WTC11 (cell line): ENCODE measurements at regions not wholly inside any gene's neighbourhood (a gene's known extent, or its start where the extent isn't known, plus 50 kb on each side); places are given as distances from the start of the nearest gene placed in this dataset.

Source experiments
- ATAC-seq: fragments of 200-7000 bp; cut with Tn5 transposase; 2 replicates; pipeline ENCODE4 v1.10.0; 2021; ENCODE audit warnings: mild to moderate bottlenecking, moderate library complexity
- CTCF ChIA-PET: fragments of 300-600 bp; sonication (Branson Sonifier 250); formaldehyde crosslinking; loops from one replicate; lab custom pipeline; 2021; ENCODE audit warnings: antibody characterized with exemption; lab: Charles Lee
- POLR2A ChIA-PET: fragments of 350-600 bp; sonication (Branson Sonifier 250); formaldehyde crosslinking; loops from one replicate; lab custom pipeline; 2021; ENCODE audit warnings: antibody characterized with exemption; lab: Charles Lee
- DNase-seq: peaks from one replicate; pipeline ENCODE4 v3.0.0; 2021; ENCODE audit warnings: low spot score
- H3K27ac Mint-ChIP-seq: 2 replicates; pipeline ENCODE4 v1.8.0; 2021; ENCODE audit warnings: mixed read lengths
- H3K27me3 Mint-ChIP-seq: 2 replicates; pipeline ENCODE4 v1.8.0; 2021; ENCODE audit warnings: low read depth, mild to moderate bottlenecking, moderate library complexity, mixed read lengths
- H3K36me3 Mint-ChIP-seq: 2 replicates; pipeline ENCODE4 v1.8.0; 2021; ENCODE audit warnings: mixed read lengths
- H3K4me1 Mint-ChIP-seq: 2 replicates; pipeline ENCODE4 v1.8.0; 2022; ENCODE audit warnings: mixed read lengths
- H3K4me3 Mint-ChIP-seq: 2 replicates; pipeline ENCODE4 v1.8.0; 2021; ENCODE audit warnings: mild to moderate bottlenecking, moderate library complexity, mixed read lengths
- H3K9me3 Mint-ChIP-seq: 2 replicates; pipeline ENCODE4 v1.8.0; 2021; ENCODE audit warnings: mixed read lengths
- ARID4B ChIP-seq: sonication (generic); formaldehyde crosslinking; IDR thresholded peaks from 2 replicates; pipeline ENCODE4 v1.8.0; 2023; ENCODE audit warnings: missing genetic modification reagents, mild to moderate bottlenecking, borderline replicate concordance
- E2F1 ChIP-seq: sonication (generic); formaldehyde crosslinking; IDR thresholded peaks from 2 replicates; pipeline ENCODE4 v1.8.0; 2022; ENCODE audit warnings: mild to moderate bottlenecking, missing genetic modification reagents
- E2F5 ChIP-seq: sonication (generic); formaldehyde crosslinking; IDR thresholded peaks from 2 replicates; pipeline ENCODE4 v1.8.1; 2022; ENCODE audit warnings: mild to moderate bottlenecking, moderate library complexity, missing genetic modification reagents
- EMX1 ChIP-seq: fragments of 250-450 bp; sonication (Bioruptor Pico); IDR thresholded peaks from 2 replicates; pipeline ENCODE4 v1.8.0; 2021; ENCODE audit warnings: mild to moderate bottlenecking
- ETV6 ChIP-seq: sonication (generic); formaldehyde crosslinking; IDR thresholded peaks from 2 replicates; pipeline ENCODE4 v1.8.1; 2022; ENCODE audit warnings: mild to moderate bottlenecking, missing genetic modification reagents
- FOXP1 ChIP-seq: sonication (generic); formaldehyde crosslinking; IDR thresholded peaks from 2 replicates; pipeline ENCODE4 v1.8.0; 2022; ENCODE audit warnings: missing genetic modification reagents, mild to moderate bottlenecking, moderate library complexity, borderline replicate concordance
- MYBL2 ChIP-seq: sonication (generic); formaldehyde crosslinking; IDR thresholded peaks from 2 replicates; pipeline ENCODE4 v1.8.1; 2023; ENCODE audit warnings: mild to moderate bottlenecking, moderate library complexity, missing genetic modification reagents
- NFE2L1 ChIP-seq: sonication (generic); formaldehyde crosslinking; IDR thresholded peaks from 2 replicates; pipeline ENCODE4 v1.8.1; 2023; ENCODE audit warnings: missing genetic modification reagents
- NR2C2 ChIP-seq: sonication (generic); formaldehyde crosslinking; IDR thresholded peaks from 2 replicates; pipeline ENCODE4 v1.8.0; 2022; ENCODE audit warnings: mild to moderate bottlenecking, missing genetic modification reagents
- OVOL2 ChIP-seq: fragments of 250-450 bp; sonication (Bioruptor Pico); IDR thresholded peaks from 2 replicates; pipeline ENCODE4 v1.9.0; 2021; ENCODE audit warnings: mild to moderate bottlenecking, borderline replicate concordance
- RELA ChIP-seq: sonication (generic); formaldehyde crosslinking; IDR thresholded peaks from 2 replicates; pipeline ENCODE4 v1.8.1; 2022; ENCODE audit warnings: missing genetic modification reagents, mild to moderate bottlenecking, borderline replicate concordance
- SOX15 ChIP-seq: fragments of 250-450 bp; sonication (Bioruptor Pico); IDR thresholded peaks from 2 replicates; pipeline ENCODE4 v1.9.0; 2021; ENCODE audit warnings: mild to moderate bottlenecking
- STAT6 ChIP-seq: sonication (generic); formaldehyde crosslinking; conservative IDR thresholded peaks from 2 replicates; pipeline ENCODE4 v1.8.1; 2023; ENCODE audit warnings: mild to moderate bottlenecking, low read depth, missing genetic modification reagents, moderate library complexity
- USF1 ChIP-seq: sonication (generic); formaldehyde crosslinking; IDR thresholded peaks from 2 replicates; pipeline ENCODE4 v1.8.0; 2022; ENCODE audit warnings: mild to moderate bottlenecking, missing genetic modification reagents
- USF2 ChIP-seq: sonication (generic); formaldehyde crosslinking; IDR thresholded peaks from 2 replicates; pipeline ENCODE4 v1.8.1; 2023; ENCODE audit warnings: mild to moderate bottlenecking, missing genetic modification reagents, moderate library complexity
- ZNF138 ChIP-seq: sonication (generic); formaldehyde crosslinking; conservative IDR thresholded peaks from 2 replicates; pipeline ENCODE4 v1.8.1; 2022; ENCODE audit warnings: mild to moderate bottlenecking, moderate library complexity, missing genetic modification reagents
- ZNF219 ChIP-seq: sonication (generic); formaldehyde crosslinking; IDR thresholded peaks from 2 replicates; pipeline ENCODE4 v1.8.0; 2023; ENCODE audit warnings: missing genetic modification reagents, mild to moderate bottlenecking, borderline replicate concordance
- ZNF425 ChIP-seq: fragments of 250-450 bp; sonication (Bioruptor Pico); conservative IDR thresholded peaks from 2 replicates; pipeline ENCODE4 v1.9.0; 2021; ENCODE audit warnings: mild to moderate bottlenecking
- ZNF671 ChIP-seq: fragments of 250-450 bp; sonication (Bioruptor Pico); IDR thresholded peaks from 2 replicates; pipeline ENCODE4 v1.8.0; 2021; ENCODE audit warnings: mild to moderate bottlenecking
- ZSCAN18 ChIP-seq: fragments of 250-450 bp; sonication (Bioruptor Pico); IDR thresholded peaks from 2 replicates; pipeline ENCODE4 v2.1.2; 2022; ENCODE audit warnings: mild to moderate bottlenecking, moderate library complexity

GRCh38 chr10:56881218-56881617 lies 520.2 kb upstream of the ZWINT start (continued):
- no peak for TF ChIP-seq ZNF138 (CRISPR knock-in tag)
- no peak for TF ChIP-seq ZNF219 (CRISPR knock-in tag)
- no peak for TF ChIP-seq USF2 (CRISPR knock-in tag)
- no peak for TF ChIP-seq OVOL2

- Mint-ChIP-seq H3K36me3 (no peaks in the 10 kb centered on the region), H3K9me3 (peaks cover 7% of the 10 kb centered on the region), H3K27me3 (no peaks in the 10 kb centered on the region), H3K4me3 (no peak overlapping the region), H3K27ac (no peak overlapping the region), H3K4me1 (peaks cover 6% of the 10 kb centered on the region; the same call in 1 of the 2 replicates)
- POLR2A ChIA-PET = no interaction called here
- ATAC-seq (no peak), DNase-seq (no peak)
- CTCF ChIA-PET = no interaction called here
- no peak for TF ChIP-seq ARID4B (CRISPR knock-in tag)
These were observed 519.5 kb upstream of the ZWINT start for GRCh38 chr10:56880606-56881005.

GRCh38 chr10:56874950-56875349 lies 513.9 kb upstream of the ZWINT start:
- peaks cover 3% of the 10 kb centered on the region; the same call in 1 of the 2 replicates for H3K9me3 Mint-ChIP-seq
- no peak overlapping the region for H3K27ac Mint-ChIP-seq
- H3K4me1 Mint-ChIP-seq = no peaks in the 10 kb centered on the region
- no peak for DNase-seq
- ChIA-PET POLR2A (no interaction called here), CTCF (no interaction called here)
- no peak overlapping the region for H3K4me3 Mint-ChIP-seq
- no peaks in the 10 kb centered on the region for H3K36me3 Mint-ChIP-seq
- no peaks in the 10 kb centered on the region for H3K27me3 Mint-ChIP-seq
- no peak for ATAC-seq
- TF ChIP-seq E2F1 (no peak), USF1 (no peak), ETV6 (CRISPR knock-in tag) (no peak), STAT6 (CRISPR knock-in tag) (no peak), NFE2L1 (CRISPR knock-in tag) (no peak), ZNF671 (no peak), RELA (no peak), SOX15 (CRISPR knock-in tag) (no peak), NR2C2 (no peak), ZNF425 (CRISPR knock-in tag) (no peak), MYBL2 (no peak), E2F5 (CRISPR knock-in tag) (no peak), EMX1 (CRISPR knock-in tag) (no peak), ZSCAN18 (CRISPR knock-in tag) (no peak), FOXP1 (CRISPR knock-in tag) (no peak)
